CD4-positive, alpha-beta T cell (primary cell): ENCODE measurements at regions not wholly inside any gene's neighbourhood (a gene's known extent, or its start where the extent isn't known, plus 50 kb on each side); places are given as distances from the start of the nearest gene placed in this dataset.

Experiments
- ATAC-seq: fragments of 200-7000 bp; cut with Tn5 transposase; one replicate; pipeline ENCODE4 v1.10.0; 2022; ENCODE audit warnings: mild to moderate bottlenecking; ENCODE audit not compliant: poor library complexity
- CTCF ChIA-PET: fragments of 350-600 bp; sonication (Branson Sonifier 250); formaldehyde crosslinking; loops from one replicate; lab custom pipeline; 2021; ENCODE audit warnings: antibody characterized with exemption, inconsistent platforms; lab: Charles Lee
- POLR2A ChIA-PET: fragments of 350-600 bp; sonication (Branson Sonifier 250); formaldehyde crosslinking; loops from one replicate; lab custom pipeline; 2021; ENCODE audit warnings: antibody characterized with exemption, inconsistent platforms; lab: Charles Lee
- DNase-seq, 14 experiments: peaks; one replicate each; pipeline ENCODE4 v3.0.0-alpha.2; 2013 to 2020; ENCODE audit warnings: mixed read lengths in 2 of 14
- H3K27ac ChIP-seq, 2 donors: one replicate each; pipeline versions ENCODE4 v1.5.1 to v1.7.0; 2013; ENCODE audit warnings: low read length in 2 of 2, low read depth in 1 of 2, mild to moderate bottlenecking in 1 of 2
- H3K27me3 ChIP-seq, 2 experiments: 1 replicate in 1 of 2; 2 replicates in 1 of 2; pipeline versions ENCODE4 v1.6.1 to v1.7.0; 2013; ENCODE audit warnings: low read length in 2 of 2, control low read depth in 1 of 2, mild to moderate bottlenecking in 1 of 2, moderate library complexity in 1 of 2; ENCODE audit not compliant: insufficient read depth in 2 of 2, control insufficient read depth in 1 of 2
- H3K36me3 ChIP-seq: one replicate; pipeline ENCODE4 v1.6.1; 2013; ENCODE audit warnings: low read length, control low read depth; ENCODE audit not compliant: insufficient read depth
- H3K4me1 ChIP-seq: one replicate; pipeline ENCODE4 v1.6.1; 2013; ENCODE audit warnings: low read length, control low read depth; ENCODE audit not compliant: insufficient read depth
- H3K4me3 ChIP-seq: one replicate; pipeline ENCODE4 v1.5.1; 2013; ENCODE audit warnings: mild to moderate bottlenecking, low read length, moderate library complexity
- H3K9me3 ChIP-seq, 2 experiments: 1 replicate in 1 of 2; 2 replicates in 1 of 2; pipeline versions ENCODE4 v1.6.1 to v1.7.0; 2013; ENCODE audit warnings: low read length in 2 of 2, mild to moderate bottlenecking in 2 of 2, control low read depth in 1 of 2, moderate library complexity in 1 of 2; ENCODE audit not compliant: control insufficient read depth in 1 of 2, insufficient read depth in 1 of 2
- H3K27ac Mint-ChIP-seq: one replicate; pipeline ENCODE4 v1.8.0; 2020; ENCODE audit warnings: mixed read lengths
- H3K27me3 Mint-ChIP-seq: one replicate; pipeline ENCODE4 v1.8.0; 2021; ENCODE audit warnings: mixed read lengths
- H3K36me3 Mint-ChIP-seq: one replicate; pipeline ENCODE4 v1.8.0; 2021; ENCODE audit warnings: low read depth, mixed read lengths
- H3K4me1 Mint-ChIP-seq: one replicate; pipeline ENCODE4 v1.8.0; 2021; ENCODE audit warnings: low read depth, mixed read lengths
- H3K4me3 Mint-ChIP-seq: one replicate; pipeline ENCODE4 v1.8.0; 2020; ENCODE audit warnings: mild to moderate bottlenecking, mixed read lengths
- H3K9me3 Mint-ChIP-seq: one replicate; pipeline ENCODE4 v1.8.0; 2020; ENCODE audit warnings: mixed read lengths
- CTCF ChIP-seq: fragments of 200-600 bp; IDR thresholded peaks from one replicate; pipeline ENCODE4 v1.8.0; 2022; ENCODE audit warnings: antibody characterized with exemption, mild to moderate bottlenecking
- intact Hi-C, 2 experiments: fragments of 100-400 bp; cut with DNase I in 1 of 2; cut with micrococcal nuclease in 1 of 2; formaldehyde crosslinking; loops; one replicate each; pipeline versions ENCODE4 v1.15.1 to v1.9.0; 2023 to 2025; cut with DNase I, micrococcal nuclease

- DNase-seq (peak in 1 of 14 experiments; percentile 9), ATAC-seq (no peak)
- CTCF ChIA-PET, result interaction anchor here (1.5 kb wide), 1 partner anchor 25 kb away, joined by 3 read pairs; no protein-coding TSS in a partner anchor
- Mint-ChIP-seq H3K4me1 (peaks cover 29% of the 10 kb centered on the region), H3K9me3 (no peaks in the 10 kb centered on the region), H3K27ac (no peak overlapping the region), H3K4me3 (no peak overlapping the region), H3K36me3 (no peaks in the 10 kb centered on the region), H3K27me3 (no peaks in the 10 kb centered on the region)
- Histone ChIP-seq H3K4me1 (peaks cover 19% of the 10 kb centered on the region), H3K4me3 (no peak overlapping the region), H3K9me3 (no peaks in the 10 kb centered on the region), H3K27me3 (no peaks in the 10 kb centered on the region), H3K36me3 (no peaks in the 10 kb centered on the region), H3K27ac (no peak overlapping the region)
- intact Hi-C loops, result no loop called here
- no peak for TF ChIP-seq CTCF
- POLR2A ChIA-PET, result no interaction called here
These were observed 84.5 kb upstream of the MAML3 start for GRCh38 chr4:140238351-140239056.

- H3K9me3 ChIP-seq, result no peaks in the 10 kb centered on the region
- no peaks in the 10 kb centered on the region for H3K27me3 ChIP-seq
- H3K4me1 Mint-ChIP-seq, result peaks cover 22% of the 10 kb centered on the region
- no peaks in the 10 kb centered on the region for H3K27me3 Mint-ChIP-seq
- intact Hi-C loops, result no loop called here
- CTCF ChIA-PET, result interaction anchor here (1.5 kb wide), 1 partner anchor 25 kb away, joined by 3 read pairs; no protein-coding TSS in a partner anchor
- H3K36me3 ChIP-seq, result no peaks in the 10 kb centered on the region
- no peaks in the 10 kb centered on the region for H3K9me3 Mint-ChIP-seq
- no peak for ATAC-seq
- H3K36me3 Mint-ChIP-seq, result no peaks in the 10 kb centered on the region
- no peak for TF ChIP-seq CTCF
- no peak overlapping the region for H3K27ac ChIP-seq
- DNase-seq, result peak in 2 of 14 experiments; percentile 29 to 37
- peaks cover 12% of the 10 kb centered on the region for H3K4me1 ChIP-seq
- H3K27ac Mint-ChIP-seq, result no peak overlapping the region
- H3K4me3 Mint-ChIP-seq, result no peak overlapping the region
- no peak overlapping the region for H3K4me3 ChIP-seq
- POLR2A ChIA-PET, result no interaction called here
These were observed 83.8 kb upstream of the MAML3 start for GRCh38 chr4:140237616-140238350.

GRCh38 chr4:140236654-140237169, 82.7 kb upstream of the MAML3 start:
- H3K27ac Mint-ChIP-seq, result no peak overlapping the region
- no peak for DNase-seq
- POLR2A ChIA-PET, result no interaction called here

More at GRCh38 chr4:140236654-140237169, 82.7 kb upstream of the MAML3 start:
- Histone ChIP-seq H3K4me1 (peaks cover 5% of the 10 kb centered on the region), H3K4me3 (no peak overlapping the region), H3K9me3 (no peaks in the 10 kb centered on the region), H3K27ac (no peak overlapping the region), H3K36me3 (no peaks in the 10 kb centered on the region), H3K27me3 (no peaks in the 10 kb centered on the region)
- no peak for ATAC-seq
- intact Hi-C loops, result no loop called here
- Mint-ChIP-seq H3K4me1 (peaks cover 14% of the 10 kb centered on the region), H3K9me3 (no peaks in the 10 kb centered on the region), H3K4me3 (no peak overlapping the region), H3K36me3 (no peaks in the 10 kb centered on the region), H3K27me3 (no peaks in the 10 kb centered on the region)
- CTCF ChIA-PET, result no interaction called here
- no peak for TF ChIP-seq CTCF
